Prostate gland (tissue), 2 donors: ENCODE measurements at regions not wholly inside any gene's neighbourhood (a gene's known extent, or its start where the extent isn't known, plus 50 kb on each side); places are given as distances from the start of the nearest gene placed in this dataset.

Experiments
- DNase-seq: peaks from one replicate; pipeline ENCODE4 v3.0.0-alpha.2; 2019; ENCODE audit warnings: low spot score
- H3K27ac ChIP-seq, 2 donors: fragments of 200-600 bp; sonication (generic); 2 replicates each; pipeline ENCODE4 v1.5.1; 2017 to 2019
- H3K27me3 ChIP-seq: fragments of 200-600 bp; sonication (generic); replicated peaks from 2 replicates; pipeline ENCODE4 v1.5.1; 2019; ENCODE audit not compliant: insufficient read depth
- H3K36me3 ChIP-seq, 2 donors: fragments of 200-600 bp; sonication (generic); 1 replicate in 1 of 2; 2 replicates in 1 of 2; pipeline versions ENCODE4 v1.5.1 to v1.8.1; 2017 to 2019
- H3K4me1 ChIP-seq: fragments of 200-600 bp; sonication (generic); replicated peaks from 2 replicates; pipeline ENCODE4 v1.5.1; 2019
- H3K4me3 ChIP-seq, 2 donors: fragments of 200-600 bp; sonication (generic); 2 replicates each; pipeline ENCODE4 v1.5.1; 2017 to 2019
- H3K9me3 ChIP-seq: fragments of 200-600 bp; sonication (generic); 2 replicates; pipeline ENCODE4 v1.5.1; 2017
- POLR2A ChIP-seq: fragments of 450-650 bp; IDR thresholded peaks from one replicate; pipeline ENCODE4 v1.6.1; 2016; ENCODE audit warnings: antibody characterized with exemption, mild to moderate bottlenecking
- POLR2AphosphoS5 ChIP-seq: sonication (generic); formaldehyde crosslinking; IDR thresholded peaks from one replicate; pipeline ENCODE4 v1.6.1; 2017; ENCODE audit warnings: antibody characterized with exemption
- WGBS: methylation state at CpG from one replicate; pipeline ENCODE4 v1.1.5; 2018; 5-methylcytosine and 5-hydroxymethylcytosine counted together
- intact Hi-C: fragments of 100-400 bp; cut with DNase I; formaldehyde crosslinking; loops from one replicate; pipeline ENCODE4 v1.14.2; 2022
- TF ChIP-seq, protein P1 (sequence below), 4 experiments: fragments of 200-600 bp in 2 of 4; fragments of 450-650 bp in 2 of 4; sonication (generic) in 2 of 4; IDR thresholded peaks; 1 replicate in 3 of 4; 2 replicates in 1 of 4; pipeline ENCODE4 v1.5.1; 2016 to 2019; ENCODE audit warnings: antibody characterized with exemption in 4 of 4, mild to moderate bottlenecking in 2 of 4, moderate library complexity in 2 of 4

DNA sequence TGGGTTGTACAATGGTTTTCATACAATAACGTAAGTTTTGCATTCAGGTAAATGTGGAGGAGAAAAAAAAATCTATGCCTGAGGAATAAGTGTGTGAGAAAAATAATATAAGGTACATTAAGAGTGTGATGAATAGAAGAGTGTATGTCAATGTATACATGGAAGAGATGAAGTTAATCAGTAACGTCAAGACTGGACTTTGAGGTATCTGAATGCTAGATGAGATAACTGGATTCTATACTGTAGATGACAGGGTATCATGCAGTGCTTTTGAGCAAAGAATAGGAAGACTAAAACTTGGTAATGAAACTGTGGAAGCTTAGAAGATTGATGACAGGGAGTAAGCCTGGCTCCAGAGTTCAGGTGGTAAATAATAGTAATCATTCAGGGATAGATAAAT, 666.7 kb upstream of the SGO1 start:
- no peak overlapping the region for H3K27ac ChIP-seq
- WGBS, result 95% methylated on average over 2 of the region's 2 CpGs
- TF ChIP-seq POLR2AphosphoS5, result no peak
- no peak for TF ChIP-seq POLR2A
- TF ChIP-seq, protein P1, sequence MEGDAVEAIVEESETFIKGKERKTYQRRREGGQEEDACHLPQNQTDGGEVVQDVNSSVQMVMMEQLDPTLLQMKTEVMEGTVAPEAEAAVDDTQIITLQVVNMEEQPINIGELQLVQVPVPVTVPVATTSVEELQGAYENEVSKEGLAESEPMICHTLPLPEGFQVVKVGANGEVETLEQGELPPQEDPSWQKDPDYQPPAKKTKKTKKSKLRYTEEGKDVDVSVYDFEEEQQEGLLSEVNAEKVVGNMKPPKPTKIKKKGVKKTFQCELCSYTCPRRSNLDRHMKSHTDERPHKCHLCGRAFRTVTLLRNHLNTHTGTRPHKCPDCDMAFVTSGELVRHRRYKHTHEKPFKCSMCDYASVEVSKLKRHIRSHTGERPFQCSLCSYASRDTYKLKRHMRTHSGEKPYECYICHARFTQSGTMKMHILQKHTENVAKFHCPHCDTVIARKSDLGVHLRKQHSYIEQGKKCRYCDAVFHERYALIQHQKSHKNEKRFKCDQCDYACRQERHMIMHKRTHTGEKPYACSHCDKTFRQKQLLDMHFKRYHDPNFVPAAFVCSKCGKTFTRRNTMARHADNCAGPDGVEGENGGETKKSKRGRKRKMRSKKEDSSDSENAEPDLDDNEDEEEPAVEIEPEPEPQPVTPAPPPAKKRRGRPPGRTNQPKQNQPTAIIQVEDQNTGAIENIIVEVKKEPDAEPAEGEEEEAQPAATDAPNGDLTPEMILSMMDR (IDR thresholded peaks at IDR 0.05), result no peak
- no peaks in the 10 kb centered on the region for H3K36me3 ChIP-seq
- H3K9me3 ChIP-seq, result no peaks in the 10 kb centered on the region
- DNase-seq, result no peak
- H3K4me1 ChIP-seq, result no peaks in the 10 kb centered on the region
- H3K4me3 ChIP-seq, result no peak overlapping the region
- intact Hi-C loops, result no loop called here
- H3K27me3 ChIP-seq, result no peaks in the 10 kb centered on the region

DNA sequence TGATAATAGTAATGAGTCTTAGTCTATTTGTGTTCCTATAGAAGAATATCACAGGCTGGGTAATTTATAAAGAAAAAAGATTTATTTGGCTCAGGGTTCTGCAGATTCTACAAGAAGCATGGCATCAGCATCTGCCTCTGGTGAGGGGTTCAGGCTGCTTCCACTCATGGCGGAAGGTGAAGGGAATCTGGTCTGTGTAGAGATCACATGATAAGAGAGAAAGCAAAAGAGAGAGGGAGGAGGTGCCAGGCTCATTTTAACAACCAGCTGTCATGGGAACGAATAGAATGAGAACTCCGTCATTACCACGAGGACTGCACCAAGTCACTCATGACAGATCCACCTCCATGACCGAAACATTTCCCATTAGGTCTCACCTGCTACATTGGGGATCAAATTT, 664.0 kb upstream of the SGO1 start:
- Histone ChIP-seq H3K27me3 (no peaks in the 10 kb centered on the region), H3K9me3 (no peaks in the 10 kb centered on the region), H3K4me1 (no peaks in the 10 kb centered on the region), H3K4me3 (no peak overlapping the region), H3K36me3 (no peaks in the 10 kb centered on the region), H3K27ac (no peak overlapping the region)
- TF ChIP-seq POLR2A (no peak), POLR2AphosphoS5 (no peak)
- TF ChIP-seq, protein P1 (IDR thresholded peaks at IDR 0.05), result no peak
- intact Hi-C loops, result no loop called here
- DNase-seq, result no peak
- 87% methylated on average over 5 of the region's 5 CpGs for WGBS

DNA sequence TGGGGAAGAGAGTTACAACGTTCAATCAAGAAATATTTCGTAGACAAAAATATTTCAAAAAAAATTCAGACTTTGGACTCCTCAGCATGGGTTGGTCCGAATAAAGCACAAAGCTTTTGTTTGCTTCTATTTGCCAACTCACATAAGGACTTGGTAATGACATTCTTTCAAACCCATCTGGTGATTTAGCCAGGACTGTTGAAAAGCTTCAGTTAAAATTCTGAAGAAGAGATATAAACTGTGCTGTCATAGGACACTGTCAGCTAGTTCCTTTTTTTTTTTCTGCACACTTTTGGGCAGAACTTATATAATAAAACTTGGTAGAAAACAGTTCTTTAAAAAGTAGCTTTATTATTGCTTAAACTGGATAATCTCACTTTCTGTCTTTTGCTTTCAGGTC, 660.8 kb upstream of the SGO1 start:
- H3K36me3 ChIP-seq, result no peaks in the 10 kb centered on the region
- TF ChIP-seq, protein P1 (IDR thresholded peaks at IDR 0.05), result no peak
- TF ChIP-seq POLR2A (no peak), POLR2AphosphoS5 (no peak)
- no peak overlapping the region for H3K27ac ChIP-seq
- no peaks in the 10 kb centered on the region for H3K4me1 ChIP-seq
- no peak for DNase-seq
- no peaks in the 10 kb centered on the region for H3K9me3 ChIP-seq
- intact Hi-C loops, result no loop called here
- WGBS, result 68% methylated on average over 3 of the region's 3 CpGs
- H3K27me3 ChIP-seq, result no peaks in the 10 kb centered on the region
- no peak overlapping the region for H3K4me3 ChIP-seq

DNA sequence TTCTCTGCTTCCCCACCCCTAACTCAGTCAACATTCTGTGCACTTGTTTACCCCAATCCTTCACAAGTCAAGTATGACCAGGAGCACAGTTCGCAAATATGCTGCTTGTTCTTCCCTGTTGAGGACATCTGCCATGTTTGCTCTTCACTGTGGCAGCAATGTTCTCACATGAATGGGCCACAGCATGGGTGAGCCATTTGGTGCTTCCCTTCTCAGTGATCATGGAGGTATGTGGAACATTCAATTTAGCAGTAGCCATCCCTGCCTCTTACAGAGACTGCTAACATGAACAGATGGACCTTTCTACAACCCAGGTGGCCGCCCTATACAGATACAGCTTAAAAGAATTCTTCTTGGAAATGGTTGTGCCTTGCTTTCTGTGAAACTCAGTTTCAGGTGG, 660.1 kb upstream of the SGO1 start:
- Histone ChIP-seq H3K27ac (no peak overlapping the region), H3K4me3 (no peak overlapping the region), H3K27me3 (no peaks in the 10 kb centered on the region), H3K4me1 (no peaks in the 10 kb centered on the region), H3K9me3 (no peaks in the 10 kb centered on the region), H3K36me3 (no peaks in the 10 kb centered on the region)
- DNase-seq, result no peak
- WGBS, result 94% methylated on average over 2 of the region's 2 CpGs
- TF ChIP-seq, protein P1 (IDR thresholded peaks at IDR 0.05), result no peak
- intact Hi-C loops, result no loop called here

DNA sequence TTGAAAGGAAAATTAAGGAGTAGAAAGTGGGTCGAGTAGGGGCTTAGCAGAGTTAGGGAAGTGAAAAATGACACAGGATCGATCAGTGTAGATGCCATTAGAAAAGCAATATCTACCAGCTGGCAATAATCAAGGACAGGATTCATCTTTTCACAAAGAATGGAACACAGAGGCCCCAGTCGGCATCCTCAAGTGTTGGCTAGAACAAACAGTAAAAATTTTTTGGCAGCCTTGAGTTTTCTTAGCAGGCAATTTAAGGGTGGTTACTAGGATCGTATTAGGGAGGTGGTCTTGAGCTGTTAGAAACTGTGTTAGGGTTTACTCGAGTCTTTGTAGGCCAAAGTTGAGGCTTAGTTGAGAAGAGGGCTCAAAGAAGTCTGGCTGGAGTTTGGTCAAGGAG, 658.8 kb upstream of the SGO1 start:
- no peak overlapping the region for H3K4me3 ChIP-seq
- 31% methylated on average over 5 of the region's 5 CpGs for WGBS
- no peaks in the 10 kb centered on the region for H3K9me3 ChIP-seq
- no peaks in the 10 kb centered on the region for H3K27me3 ChIP-seq
- TF ChIP-seq POLR2AphosphoS5, result no peak
- TF ChIP-seq POLR2A, result no peak
- TF ChIP-seq, protein P1 (IDR thresholded peaks at IDR 0.05), result no peak
- intact Hi-C loops, result no loop called here
- H3K36me3 ChIP-seq, result no peaks in the 10 kb centered on the region
- H3K27ac ChIP-seq, result no peak overlapping the region
- H3K4me1 ChIP-seq, result no peaks in the 10 kb centered on the region
- no peak for DNase-seq
